HG03432 (cell line): ENCODE measurements at regions not wholly inside any gene's neighbourhood (a gene's known extent, or its start where the extent isn't known, plus 50 kb on each side); places are given as distances from the start of the nearest gene placed in this dataset.
"Not testable (repeated sequence)": the region's sequence is repeated elsewhere in the genome, so short reads cannot be mapped to it uniquely, and the experiment has no call there.

Source experiments
- ATAC-seq: cut with Tn5 transposase; IDR thresholded peaks from one replicate; pipeline ENCODE4 v1.9.1; 2021; ENCODE audit warnings: mild to moderate bottlenecking, moderate library complexity; ENCODE audit not compliant: unreplicated experiment

- ATAC-seq, result no peak
Measured at GRCh38 chr1:72462186-72462905, 180.0 kb upstream of the NEGR1 start.

- no peak for ATAC-seq
Measured at GRCh38 chr1:72442262-72442661, 159.9 kb upstream of the NEGR1 start.

GRCh38 chr1:72439036-72439435 lies 156.7 kb upstream of the NEGR1 start:
- no peak for ATAC-seq

GRCh38 chr1:72438270-72438669 lies 155.9 kb upstream of the NEGR1 start:
- ATAC-seq, result no peak

GRCh38 chr1:72435025-72435424 lies 152.7 kb upstream of the NEGR1 start:
- peak; percentile 78 for ATAC-seq

GRCh38 chr1:72434070-72434469 lies 151.7 kb upstream of the NEGR1 start:
- ATAC-seq, result no peak

GRCh38 chr1:72433591-72433990 lies 151.3 kb upstream of the NEGR1 start:
- ATAC-seq, result peak; percentile 77

GRCh38 chr1:72432645-72433267 lies 150.4 kb upstream of the NEGR1 start:
- ATAC-seq, result peak; percentile 55

GRCh38 chr1:72431810-72432209 lies 149.5 kb upstream of the NEGR1 start:
- ATAC-seq, result no peak

- ATAC-seq, result not testable (repeated sequence)
Measured at GRCh38 chr1:72428276-72428675, 145.9 kb upstream of the NEGR1 start.

GRCh38 chr1:72419229-72419628 lies 136.9 kb upstream of the NEGR1 start:
- ATAC-seq, result no peak

GRCh38 chr1:72412286-72412685 lies 129.9 kb upstream of the NEGR1 start:
- no peak for ATAC-seq

GRCh38 chr1:72399807-72400206 lies 117.5 kb upstream of the NEGR1 start:
- ATAC-seq, result no peak

GRCh38 chr1:72397786-72398185 lies 115.4 kb upstream of the NEGR1 start:
- no peak for ATAC-seq

GRCh38 chr1:72394457-72394856 lies 112.1 kb upstream of the NEGR1 start:
- ATAC-seq, result no peak

GRCh38 chr1:72379072-72379471 lies 96.7 kb upstream of the NEGR1 start:
- no peak for ATAC-seq

- ATAC-seq, result no peak
Measured at GRCh38 chr1:72375226-72375625, 92.9 kb upstream of the NEGR1 start.

GRCh38 chr1:72371259-72372035 lies 89.1 kb upstream of the NEGR1 start:
- no peak for ATAC-seq

GRCh38 chr1:72370836-72371235 lies 88.5 kb upstream of the NEGR1 start:
- not testable (repeated sequence) for ATAC-seq

- peak; percentile 82 for ATAC-seq
Measured at GRCh38 chr1:72369069-72369757, 86.9 kb upstream of the NEGR1 start.

- ATAC-seq, result no peak
Measured at GRCh38 chr1:72366466-72366865, 84.1 kb upstream of the NEGR1 start.
